CD14-positive monocyte (primary cell): ENCODE measurements at regions not wholly inside any gene's neighbourhood (a gene's known extent, or its start where the extent isn't known, plus 50 kb on each side); places are given as distances from the start of the nearest gene placed in this dataset.

ENCODE experiments used
- DNase-seq, 3 donors: peaks; one replicate each; pipeline ENCODE4 v3.0.0-alpha.2; 2011 to 2022
- H2AFZ ChIP-seq: 2 replicates; pipeline ENCODE4 v1.6.0; 2012; ENCODE audit warnings: mild to moderate bottlenecking, low read depth, low read length, inconsistent platforms; ENCODE audit not compliant: insufficient read depth, poor library complexity, severe bottlenecking
- H3K27ac ChIP-seq, 2 donors: 1 replicate in 1 of 2; 2 replicates in 1 of 2; pipeline ENCODE4 v1.5.1; 2012 to 2013; ENCODE audit warnings: low read length in 2 of 2, control low read depth in 1 of 2, inconsistent platforms in 1 of 2, low read depth in 1 of 2, mild to moderate bottlenecking in 1 of 2
- H3K27me3 ChIP-seq, 2 donors: one replicate each; pipeline versions ENCODE4 v1.6.0 to v1.6.1; 2011 to 2013; ENCODE audit warnings: low read length in 2 of 2; ENCODE audit not compliant: control insufficient read depth in 2 of 2, insufficient read depth in 2 of 2
- H3K36me3 ChIP-seq, 2 donors: replicated peaks in 1 of 2; 1 replicate in 1 of 2; 2 replicates in 1 of 2; pipeline versions ENCODE4 v1.5.1 to v1.6.1; 2012 to 2013; ENCODE audit warnings: low read length in 2 of 2, control low read depth in 1 of 2, inconsistent platforms in 1 of 2, mild to moderate bottlenecking in 1 of 2; ENCODE audit not compliant: insufficient read depth in 2 of 2, control insufficient read depth in 1 of 2
- H3K4me1 ChIP-seq, 2 donors: 1 replicate in 1 of 2; 2 replicates in 1 of 2; pipeline versions ENCODE4 v1.5.1 to v1.6.1; 2012 to 2013; ENCODE audit warnings: low read length in 2 of 2, control low read depth in 1 of 2, inconsistent platforms in 1 of 2, mild to moderate bottlenecking in 1 of 2, moderate library complexity in 1 of 2; ENCODE audit not compliant: insufficient read depth in 2 of 2, control insufficient read depth in 1 of 2
- H3K4me2 ChIP-seq: replicated peaks from 2 replicates; pipeline ENCODE3; 2012; ENCODE audit warnings: low read length, moderate library complexity, mild to moderate bottlenecking; ENCODE audit not compliant: poor library complexity, severe bottlenecking; ENCODE audit errors: extremely low read depth
- H3K4me3 ChIP-seq, 3 experiments: fragments of 200-600 bp in 1 of 3; sonication (generic) in 1 of 3; replicated peaks in 1 of 3; 1 replicate in 2 of 3; 2 replicates in 1 of 3; pipeline ENCODE4 v1.5.1; 2011 to 2013; ENCODE audit warnings: low read length in 3 of 3, mild to moderate bottlenecking in 3 of 3, control low read depth in 2 of 3, low read depth in 2 of 3, inconsistent platforms in 1 of 3, moderate library complexity in 1 of 3
- H3K79me2 ChIP-seq: 2 replicates; pipeline ENCODE4 v1.6.0; 2012; ENCODE audit warnings: mild to moderate bottlenecking, control low read depth, inconsistent platforms, low read length, moderate library complexity; ENCODE audit not compliant: insufficient read depth
- H3K9ac ChIP-seq: 2 replicates; pipeline ENCODE4 v1.6.0; 2017; ENCODE audit warnings: low read length, mild to moderate bottlenecking; ENCODE audit not compliant: insufficient read depth, poor library complexity, severe bottlenecking
- H3K9me3 ChIP-seq, 2 donors: replicated peaks in 1 of 2; 1 replicate in 1 of 2; 2 replicates in 1 of 2; pipeline versions ENCODE4 v1.5.1 to v1.6.1; 2012 to 2013; ENCODE audit warnings: low read length in 2 of 2, control low read depth in 1 of 2; ENCODE audit not compliant: control insufficient read depth in 1 of 2, insufficient read depth in 1 of 2
- H4K20me1 ChIP-seq: 2 replicates; pipeline ENCODE4 v1.6.0; 2012; ENCODE audit warnings: mild to moderate bottlenecking, low read length, control low read depth, moderate library complexity; ENCODE audit not compliant: insufficient read depth
- H3K27ac Mint-ChIP-seq, 7 donors: one replicate each; pipeline ENCODE4 v1.8.0; 2020; ENCODE audit warnings: mild to moderate bottlenecking in 7 of 7, mixed read lengths in 7 of 7, moderate library complexity in 6 of 7, inconsistent platforms in 2 of 7
- H3K27me3 Mint-ChIP-seq, 3 donors: one replicate each; pipeline ENCODE4 v1.8.0; 2021 to 2022; ENCODE audit warnings: low read depth in 3 of 3, mild to moderate bottlenecking in 3 of 3, mixed read lengths in 3 of 3, moderate library complexity in 3 of 3, inconsistent platforms in 1 of 3
- H3K36me3 Mint-ChIP-seq, 2 donors: one replicate each; pipeline ENCODE4 v1.8.0; 2020; ENCODE audit warnings: mixed read lengths in 2 of 2, inconsistent platforms in 1 of 2, mild to moderate bottlenecking in 1 of 2
- H3K4me1 Mint-ChIP-seq: one replicate; pipeline ENCODE4 v1.8.0; 2020; ENCODE audit warnings: mild to moderate bottlenecking, mixed read lengths
- H3K4me3 Mint-ChIP-seq, 2 donors: one replicate each; pipeline ENCODE4 v1.8.0; 2020; ENCODE audit warnings: mild to moderate bottlenecking in 2 of 2, mixed read lengths in 2 of 2, moderate library complexity in 1 of 2
- H3K9me3 Mint-ChIP-seq, 7 donors: one replicate each; pipeline ENCODE4 v1.8.0; 2020 to 2022; ENCODE audit warnings: mixed read lengths in 7 of 7, mild to moderate bottlenecking in 6 of 7, moderate library complexity in 6 of 7, inconsistent platforms in 2 of 7
- CTCF ChIP-seq: fragments of 200-600 bp; IDR thresholded peaks from one replicate; pipeline ENCODE4 v1.8.0; 2022; ENCODE audit warnings: antibody characterized with exemption, mild to moderate bottlenecking
- WGBS: methylation state at CpG from one replicate; pipeline ENCODE4 v1.1.5; 2013; ENCODE audit warnings: missing lambda C conversion rate; ENCODE audit not compliant: insufficient coverage; 5-methylcytosine and 5-hydroxymethylcytosine counted together
- intact Hi-C, 2 donors: fragments of 100-400 bp; cut with micrococcal nuclease; formaldehyde crosslinking; loops; one replicate each; pipeline versions ENCODE4 v1.15.0 to v1.15.1; 2023

DNA sequence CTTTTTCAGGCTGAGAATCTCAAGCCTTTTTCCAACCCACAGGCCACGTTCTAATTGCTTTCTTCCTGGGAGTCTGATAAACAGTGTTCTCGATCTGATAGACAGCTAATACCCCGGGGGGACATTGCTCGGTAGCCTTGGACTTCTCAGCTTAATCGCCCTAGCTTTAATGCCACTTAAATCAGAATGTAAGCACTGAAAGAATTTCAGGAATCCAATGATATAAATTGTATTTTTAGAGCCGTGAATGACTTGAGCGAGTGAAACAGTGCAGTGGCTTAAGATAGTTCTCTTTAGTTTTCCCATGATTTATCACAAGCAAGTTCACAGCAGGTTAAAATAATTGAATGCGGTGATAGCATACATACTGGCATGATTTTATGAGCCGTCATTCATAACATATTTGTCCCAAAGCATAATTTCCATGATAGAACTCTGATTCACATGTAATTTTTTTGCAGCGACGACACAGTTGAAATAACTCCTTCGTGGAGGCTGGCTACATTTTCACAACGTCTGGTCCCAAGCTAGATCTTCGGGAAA, 116.1 kb upstream of the MYOCD start:
- no peaks in the 10 kb centered on the region for H3K4me1 Mint-ChIP-seq
- no peak overlapping the region for H3K27ac Mint-ChIP-seq
- H3K4me3 Mint-ChIP-seq, result no peak overlapping the region
- TF ChIP-seq CTCF, result no peak
- Histone ChIP-seq H3K9me3 (no peaks in the 10 kb centered on the region), H3K27ac (no peak overlapping the region), H2AFZ (no peak overlapping the region), H3K4me1 (no peaks in the 10 kb centered on the region), H3K9ac (no peak overlapping the region), H3K4me2 (no peak overlapping the region), H3K27me3 (no peaks in the 10 kb centered on the region), H4K20me1 (no peaks in the 10 kb centered on the region), H3K36me3 (no peaks in the 10 kb centered on the region), H3K4me3 (no peak overlapping the region), H3K79me2 (no peaks in the 10 kb centered on the region)
- H3K36me3 Mint-ChIP-seq, result no peaks in the 10 kb centered on the region
- DNase-seq, result no peak
- H3K9me3 Mint-ChIP-seq, result peaks cover 0 to 6% (median 0%) of the 10 kb centered on the region in 7 donors
- intact Hi-C loops, result no loop called here
- peaks cover 0 to 2% (median 1%) of the 10 kb centered on the region in 3 donors for H3K27me3 Mint-ChIP-seq
- 79% methylated on average over 6 of the region's 14 CpGs for WGBS

- intact Hi-C loops, result no loop called here
- no peak for DNase-seq
- WGBS, result 100% methylated on average over 1 of the region's 3 CpGs
- no peak overlapping the region for H3K27ac Mint-ChIP-seq
- H3K9ac ChIP-seq, result no peak overlapping the region
- no peak overlapping the region for H3K4me3 ChIP-seq
- no peaks in the 10 kb centered on the region for H3K79me2 ChIP-seq
- no peaks in the 10 kb centered on the region for H3K36me3 ChIP-seq
- no peaks in the 10 kb centered on the region for H3K9me3 ChIP-seq
- H3K27me3 Mint-ChIP-seq, result peaks cover 0 to 1% (median 0%) of the 10 kb centered on the region in 3 donors
- no peak overlapping the region for H3K27ac ChIP-seq
- no peaks in the 10 kb centered on the region for H3K4me1 Mint-ChIP-seq
- peaks cover 0 to 6% (median 0%) of the 10 kb centered on the region in 7 donors for H3K9me3 Mint-ChIP-seq
- H4K20me1 ChIP-seq, result no peaks in the 10 kb centered on the region
- H3K4me1 ChIP-seq, result no peaks in the 10 kb centered on the region
- no peak overlapping the region for H3K4me3 Mint-ChIP-seq
- H3K27me3 ChIP-seq, result no peaks in the 10 kb centered on the region
- TF ChIP-seq CTCF, result no peak
- no peak overlapping the region for H3K4me2 ChIP-seq
- no peaks in the 10 kb centered on the region for H3K36me3 Mint-ChIP-seq
- H2AFZ ChIP-seq, result no peak overlapping the region
Measured at GRCh38 chr17:12553625-12554024, 112.1 kb upstream of the MYOCD start.
